ENCODE measurements at regions not wholly inside any gene's neighbourhood (a gene's known extent, or its start where the extent isn't known, plus 50 kb on each side); places are given as distances from the start of the nearest gene placed in this dataset.
"Not testable (repeated sequence)": the region's sequence is repeated elsewhere in the genome, so short reads cannot be mapped to it uniquely, and the experiment has no call there.

- DNase-seq (ENCODE audit: low read depth) = no peak
These were observed 105.4 kb upstream of the TLK1 start for GRCh38 chr2:171266102-171266501.

- not testable (repeated sequence) for DNase-seq (ENCODE audit: low read depth)
These were observed 100.8 kb upstream of the TLK1 start for GRCh38 chr2:171261529-171261928.

- DNase-seq (ENCODE audit: low read depth) = no peak
These were observed 100.1 kb upstream of the TLK1 start for GRCh38 chr2:171260471-171261424.

- no peak for DNase-seq (ENCODE audit: low read depth)
These were observed 94.0 kb upstream of the TLK1 start for GRCh38 chr2:171254666-171255065.

- DNase-seq (ENCODE audit: low read depth) = no peak
These were observed 93.4 kb upstream of the TLK1 start for GRCh38 chr2:171253900-171254650.

- no peak for DNase-seq (ENCODE audit: low read depth)
These were observed 92.6 kb upstream of the TLK1 start for GRCh38 chr2:171253279-171253678.

- no peak for DNase-seq (ENCODE audit: low read depth)
These were observed 89.0 kb upstream of the TLK1 start for GRCh38 chr2:171249689-171250088.

GRCh38 chr2:171247741-171248662 is 87.3 kb upstream of the TLK1 start:
- DNase-seq (ENCODE audit: low read depth) = no peak

GRCh38 chr2:171244970-171245782 is 84.5 kb upstream of the TLK1 start:
- peak; percentile 45 for DNase-seq (ENCODE audit: low read depth)

GRCh38 chr2:171244466-171244969 is 83.8 kb upstream of the TLK1 start:
- peak; percentile 67 for DNase-seq (ENCODE audit: low read depth)

GRCh38 chr2:171241771-171242170 is 81.1 kb upstream of the TLK1 start:
- DNase-seq (ENCODE audit: low read depth) = no peak

GRCh38 chr2:171238946-171239345 is 78.3 kb upstream of the TLK1 start:
- no peak for DNase-seq (ENCODE audit: low read depth)

- no peak for DNase-seq (ENCODE audit: low read depth)
These were observed 77.2 kb upstream of the TLK1 start for GRCh38 chr2:171237751-171238505.

GRCh38 chr2:171235262-171235881 is 74.7 kb upstream of the TLK1 start:
- no peak for DNase-seq (ENCODE audit: low read depth)

- DNase-seq (ENCODE audit: low read depth) = no peak
These were observed 69.5 kb upstream of the TLK1 start for GRCh38 chr2:171230176-171230575.

GRCh38 chr2:171228826-171229225 is 68.1 kb upstream of the TLK1 start:
- no peak for DNase-seq (ENCODE audit: low read depth)

GRCh38 chr2:171227066-171227782 is 66.5 kb upstream of the TLK1 start:
- peak; percentile 20 for DNase-seq (ENCODE audit: low read depth)

- DNase-seq (ENCODE audit: low read depth) = no peak
These were observed 65.8 kb upstream of the TLK1 start for GRCh38 chr2:171226461-171226860.

- DNase-seq (ENCODE audit: low read depth) = no peak
These were observed 65.3 kb upstream of the TLK1 start for GRCh38 chr2:171225989-171226388.

Data from LHCN-M2 (cell line).